ENCODE measurements at regions not wholly inside any gene's neighbourhood (a gene's known extent, or its start where the extent isn't known, plus 50 kb on each side); places are given as distances from the start of the nearest gene placed in this dataset.

GRCh38 chr19:30719999-30720345 is 347.8 kb downstream of the ZNF536 start:
- DNase-seq: peak; percentile 2

GRCh38 chr19:30719189-30719998 is 347.2 kb downstream of the ZNF536 start:
- DNase-seq: peak; percentile 35

- no peak for DNase-seq
Measured at GRCh38 chr19:30718707-30719106, 346.5 kb downstream of the ZNF536 start.

- no peak for DNase-seq
Measured at GRCh38 chr19:30718014-30718413, 345.8 kb downstream of the ZNF536 start.

GRCh38 chr19:30717381-30717780 is 345.2 kb downstream of the ZNF536 start:
- DNase-seq: no peak

GRCh38 chr19:30712431-30713337 is 340.5 kb downstream of the ZNF536 start:
- no peak for DNase-seq

GRCh38 chr19:30711826-30712225 is 339.6 kb downstream of the ZNF536 start:
- DNase-seq: no peak

GRCh38 chr19:30711296-30711695 is 339.1 kb downstream of the ZNF536 start:
- DNase-seq: no peak

GRCh38 chr19:30710721-30711120 is 338.5 kb downstream of the ZNF536 start:
- no peak for DNase-seq

- no peak for DNase-seq
Measured at GRCh38 chr19:30708416-30709178, 336.4 kb downstream of the ZNF536 start.

GRCh38 chr19:30704771-30705330 is 332.7 kb downstream of the ZNF536 start:
- DNase-seq: no peak

GRCh38 chr19:30703645-30704044 is 331.5 kb downstream of the ZNF536 start:
- no peak for DNase-seq

GRCh38 chr19:30701178-30701577 is 329.0 kb downstream of the ZNF536 start:
- no peak for DNase-seq

- no peak for DNase-seq
Measured at GRCh38 chr19:30699871-30700280, 327.7 kb downstream of the ZNF536 start.

- peak; percentile 26 for DNase-seq
Measured at GRCh38 chr19:30696514-30696913, 324.3 kb downstream of the ZNF536 start.

GRCh38 chr19:30695171-30695875 is 323.1 kb downstream of the ZNF536 start:
- no peak for DNase-seq

- no peak for DNase-seq
Measured at GRCh38 chr19:30694156-30694755, 322.1 kb downstream of the ZNF536 start.

GRCh38 chr19:30692879-30693503 is 320.8 kb downstream of the ZNF536 start:
- DNase-seq: no peak

GRCh38 chr19:30692181-30692811 is 320.1 kb downstream of the ZNF536 start:
- no peak for DNase-seq

- DNase-seq: no peak
Measured at GRCh38 chr19:30691819-30692166, 319.6 kb downstream of the ZNF536 start.
